ENCODE measurements at regions not wholly inside any gene's neighbourhood (a gene's known extent, or its start where the extent isn't known, plus 50 kb on each side); places are given as distances from the start of the nearest gene placed in this dataset.
A peak's percentile ranks its signal among the peaks of the same experiment; 100 is the strongest.

GRCh38 chr16:7206469-7206868 is 126.2 kb upstream of the RBFOX1 start:
- WGBS (ENCODE audit: extremely low coverage, insufficient coverage, insufficient read length), result no CpG with 5 or more reads among the region's 4 CpGs

DNA sequence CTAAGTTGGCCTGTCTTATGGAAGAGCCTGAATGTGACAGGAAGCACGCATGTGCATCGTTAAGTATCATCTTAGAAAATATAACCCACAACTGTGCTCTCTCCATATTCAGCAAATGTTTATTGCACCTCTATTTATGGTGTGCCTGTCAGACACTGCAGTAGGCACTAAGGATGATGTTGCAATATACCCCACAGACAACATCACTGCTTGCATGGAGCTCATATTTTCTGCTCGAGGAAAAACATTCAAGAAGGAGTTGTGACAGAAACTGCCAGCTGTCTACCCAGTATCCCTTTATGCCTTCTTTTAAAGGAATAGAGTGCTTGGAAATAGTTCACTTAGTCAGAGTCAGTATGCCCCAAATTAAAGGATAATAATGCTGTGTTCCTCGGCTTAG is 132.3 kb upstream of the RBFOX1 start:
- Histone ChIP-seq H3K4ac (ENCODE audit: low read depth, low read length) (no peak overlapping the region), H3K27ac (ENCODE audit: low read depth, low read length) (no peak overlapping the region), H3K4me1 (ENCODE audit: control insufficient read depth in 1 of 2, insufficient read depth in 2 of 2, low read length in 2 of 2) (no peaks in the 10 kb centered on the region), H3K18ac (ENCODE audit: low read length) (no peak overlapping the region), H3K9ac (ENCODE audit: low read length) (no peak overlapping the region), H2AFZ (ENCODE audit: insufficient read depth, low read length, poor library complexity) (no peak overlapping the region), H3K4me3 (ENCODE audit: low read depth, low read length) (no peak overlapping the region), H2BK120ac (ENCODE audit: insufficient read depth, low read length, poor library complexity) (no peak overlapping the region), H4K12ac (ENCODE audit: low read depth, low read length) (no peak overlapping the region), H4K91ac (ENCODE audit: low read depth, low read length) (no peak overlapping the region), H3K79me2 (ENCODE audit: control insufficient read depth, insufficient read depth, low read length, poor library complexity) (no peaks in the 10 kb centered on the region), H3K14ac (ENCODE audit: low read length) (no peak overlapping the region), H2AK5ac (ENCODE audit: low read length) (no peak overlapping the region), H3K23ac (ENCODE audit: low read length) (no peak overlapping the region), H3K27me3 (ENCODE audit: insufficient read depth, low read length) (no peaks in the 10 kb centered on the region), H3K4me2 (ENCODE audit: low read length) (no peak overlapping the region), H3K79me1 (ENCODE audit: low read length) (no peaks in the 10 kb centered on the region), H3K9me3 (ENCODE audit: insufficient read depth, low read depth, low read length) (no peaks in the 10 kb centered on the region), H4K8ac (ENCODE audit: low read depth, low read length) (no peak overlapping the region), H2BK5ac (ENCODE audit: low read depth, low read length, poor library complexity) (no peak overlapping the region), H2BK12ac (ENCODE audit: low read length) (no peak overlapping the region), H3K36me3 (ENCODE audit: control insufficient read depth in 1 of 2, insufficient read depth in 2 of 2, low read length in 2 of 2) (no peaks in the 10 kb centered on the region)
- DNase-seq, result no peak
- no CpG with 5 or more reads among the region's 4 CpGs for WGBS (ENCODE audit: extremely low coverage, insufficient coverage, insufficient read length)

More at GRCh38 chr16:7206469-7206868, 126.2 kb upstream of the RBFOX1 start:
- DNase-seq, result no peak
- Histone ChIP-seq H4K8ac (ENCODE audit: low read depth, low read length) (no peak overlapping the region), H3K9ac (ENCODE audit: low read length) (no peak overlapping the region), H2AFZ (ENCODE audit: insufficient read depth, low read length, poor library complexity) (no peak overlapping the region), H4K91ac (ENCODE audit: low read depth, low read length) (no peak overlapping the region), H2AK5ac (ENCODE audit: low read length) (no peak overlapping the region), H3K27me3 (ENCODE audit: insufficient read depth, low read length) (no peaks in the 10 kb centered on the region), H3K27ac (ENCODE audit: low read depth, low read length) (no peak overlapping the region), H3K9me3 (ENCODE audit: insufficient read depth, low read depth, low read length) (no peaks in the 10 kb centered on the region), H3K79me2 (ENCODE audit: control insufficient read depth, insufficient read depth, low read length, poor library complexity) (no peaks in the 10 kb centered on the region), H3K14ac (ENCODE audit: low read length) (no peak overlapping the region), H2BK120ac (ENCODE audit: insufficient read depth, low read length, poor library complexity) (no peak overlapping the region), H2BK5ac (ENCODE audit: low read depth, low read length, poor library complexity) (no peak overlapping the region), H2BK12ac (ENCODE audit: low read length) (no peak overlapping the region), H3K4me3 (ENCODE audit: low read depth, low read length) (no peak overlapping the region), H4K12ac (ENCODE audit: low read depth, low read length) (no peak overlapping the region), H3K18ac (ENCODE audit: low read length) (no peak overlapping the region), H3K4me1 (ENCODE audit: control insufficient read depth in 1 of 2, insufficient read depth in 2 of 2, low read length in 2 of 2) (peaks cover 0 to 3% of the 10 kb centered on the region in 2 experiments), H3K4ac (ENCODE audit: low read depth, low read length) (no peak overlapping the region), H3K36me3 (ENCODE audit: control insufficient read depth in 1 of 2, insufficient read depth in 2 of 2, low read length in 2 of 2) (no peaks in the 10 kb centered on the region), H3K4me2 (ENCODE audit: low read length) (no peak overlapping the region), H3K23ac (ENCODE audit: low read length) (no peak overlapping the region), H3K79me1 (ENCODE audit: low read length) (no peaks in the 10 kb centered on the region)

GRCh38 chr16:7185689-7186088 is 147.0 kb upstream of the RBFOX1 start:
- Histone ChIP-seq H2AK5ac (ENCODE audit: low read length) (no peak overlapping the region), H2BK12ac (ENCODE audit: low read length) (no peak overlapping the region), H4K8ac (ENCODE audit: low read depth, low read length) (no peak overlapping the region), H3K27ac (ENCODE audit: low read depth, low read length) (no peak overlapping the region), H2AFZ (ENCODE audit: insufficient read depth, low read length, poor library complexity) (no peak overlapping the region), H3K79me1 (ENCODE audit: low read length) (no peaks in the 10 kb centered on the region), H3K4me3 (ENCODE audit: low read depth, low read length) (no peak overlapping the region), H3K9me3 (ENCODE audit: insufficient read depth, low read depth, low read length) (no peaks in the 10 kb centered on the region), H3K14ac (ENCODE audit: low read length) (no peak overlapping the region), H2BK120ac (ENCODE audit: insufficient read depth, low read length, poor library complexity) (no peak overlapping the region), H3K9ac (ENCODE audit: low read length) (no peak overlapping the region), H3K4me1 (ENCODE audit: control insufficient read depth in 1 of 2, insufficient read depth in 2 of 2, low read length in 2 of 2) (no peaks in the 10 kb centered on the region), H4K12ac (ENCODE audit: low read depth, low read length) (no peak overlapping the region), H3K27me3 (ENCODE audit: insufficient read depth, low read length) (no peaks in the 10 kb centered on the region), H2BK5ac (ENCODE audit: low read depth, low read length, poor library complexity) (no peak overlapping the region), H3K18ac (ENCODE audit: low read length) (no peak overlapping the region), H3K36me3 (ENCODE audit: control insufficient read depth in 1 of 2, insufficient read depth in 2 of 2, low read length in 2 of 2) (no peaks in the 10 kb centered on the region), H3K79me2 (ENCODE audit: control insufficient read depth, insufficient read depth, low read length, poor library complexity) (no peaks in the 10 kb centered on the region), H4K91ac (ENCODE audit: low read depth, low read length) (no peak overlapping the region), H3K4ac (ENCODE audit: low read depth, low read length) (no peak overlapping the region), H3K23ac (ENCODE audit: low read length) (no peak overlapping the region), H3K4me2 (ENCODE audit: low read length) (no peak overlapping the region)
- WGBS (ENCODE audit: extremely low coverage, insufficient coverage, insufficient read length), result no CpG with 5 or more reads among the region's 4 CpGs
- DNase-seq, result peak; percentile 16 to 48

GRCh38 chr16:7185165-7185564 is 147.5 kb upstream of the RBFOX1 start:
- Histone ChIP-seq H3K4me2 (ENCODE audit: low read length) (no peak overlapping the region), H3K14ac (ENCODE audit: low read length) (no peak overlapping the region), H3K79me2 (ENCODE audit: control insufficient read depth, insufficient read depth, low read length, poor library complexity) (no peaks in the 10 kb centered on the region), H3K4me1 (ENCODE audit: control insufficient read depth in 1 of 2, insufficient read depth in 2 of 2, low read length in 2 of 2) (no peaks in the 10 kb centered on the region), H3K4ac (ENCODE audit: low read depth, low read length) (no peak overlapping the region), H3K79me1 (ENCODE audit: low read length) (no peaks in the 10 kb centered on the region), H3K27ac (ENCODE audit: low read depth, low read length) (no peak overlapping the region), H2BK120ac (ENCODE audit: insufficient read depth, low read length, poor library complexity) (no peak overlapping the region), H4K12ac (ENCODE audit: low read depth, low read length) (no peak overlapping the region), H3K27me3 (ENCODE audit: insufficient read depth, low read length) (no peaks in the 10 kb centered on the region), H2BK12ac (ENCODE audit: low read length) (no peak overlapping the region), H3K18ac (ENCODE audit: low read length) (no peak overlapping the region), H4K8ac (ENCODE audit: low read depth, low read length) (no peak overlapping the region), H3K4me3 (ENCODE audit: low read depth, low read length) (no peak overlapping the region), H2AK5ac (ENCODE audit: low read length) (no peak overlapping the region), H3K9me3 (ENCODE audit: insufficient read depth, low read depth, low read length) (no peaks in the 10 kb centered on the region), H3K9ac (ENCODE audit: low read length) (no peak overlapping the region), H3K23ac (ENCODE audit: low read length) (no peak overlapping the region), H2AFZ (ENCODE audit: insufficient read depth, low read length, poor library complexity) (no peak overlapping the region), H3K36me3 (ENCODE audit: control insufficient read depth in 1 of 2, insufficient read depth in 2 of 2, low read length in 2 of 2) (no peaks in the 10 kb centered on the region), H4K91ac (ENCODE audit: low read depth, low read length) (no peak overlapping the region), H2BK5ac (ENCODE audit: low read depth, low read length, poor library complexity) (no peak overlapping the region)
- no peak for DNase-seq
- no CpG with 5 or more reads among the region's 3 CpGs for WGBS (ENCODE audit: extremely low coverage, insufficient coverage, insufficient read length)
